ENCODE measurements at regions not wholly inside any gene's neighbourhood (a gene's known extent, or its start where the extent isn't known, plus 50 kb on each side); places are given as distances from the start of the nearest gene placed in this dataset.

DNA sequence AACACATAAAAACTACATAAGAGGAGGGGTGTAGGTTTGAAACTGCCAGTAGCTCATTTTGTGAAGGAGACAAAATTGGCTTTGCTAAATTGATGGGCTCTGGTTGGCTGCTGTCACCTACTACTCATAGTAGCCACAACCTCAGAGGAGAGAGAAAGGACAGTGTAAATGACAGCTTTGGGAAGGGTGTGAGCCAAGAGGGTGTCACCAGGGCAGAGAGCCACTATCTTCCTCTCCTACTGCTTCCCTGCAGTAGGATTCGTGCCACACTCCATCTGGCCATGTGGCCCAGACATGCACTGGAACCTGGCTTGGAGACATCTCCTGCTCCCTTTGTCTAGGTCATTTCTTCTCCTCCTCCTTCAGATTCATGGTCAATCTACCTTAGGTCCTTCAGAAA lies 455.9 kb downstream of the ENC1 start:
- no peak for DNase-seq (ENCODE audit: low read depth)
- no peak overlapping the region for H3K4me3 ChIP-seq (ENCODE audit: low read depth, low read length)

DNA sequence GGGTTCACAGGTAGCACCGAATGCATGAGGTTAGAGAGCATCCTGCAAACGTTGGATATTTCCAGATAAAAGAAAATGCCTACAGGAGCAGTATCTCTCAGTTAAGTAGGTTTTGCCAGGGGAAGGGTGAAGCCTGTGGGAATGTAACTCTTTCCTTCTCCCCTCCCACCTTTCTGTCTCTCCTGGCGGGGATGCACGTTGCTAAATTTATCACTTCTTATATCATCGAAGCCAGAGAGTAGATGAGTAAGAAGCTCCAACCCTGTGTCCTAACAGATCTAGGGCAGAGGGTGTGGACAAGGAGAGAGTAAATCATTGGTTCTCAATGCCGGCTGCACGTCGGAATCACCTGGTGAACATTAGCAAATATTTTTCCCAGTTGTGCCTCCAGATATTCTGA lies 457.5 kb downstream of the ENC1 start:
- DNase-seq (ENCODE audit: low read depth), result no peak
- TF ChIP-seq, protein P1, sequence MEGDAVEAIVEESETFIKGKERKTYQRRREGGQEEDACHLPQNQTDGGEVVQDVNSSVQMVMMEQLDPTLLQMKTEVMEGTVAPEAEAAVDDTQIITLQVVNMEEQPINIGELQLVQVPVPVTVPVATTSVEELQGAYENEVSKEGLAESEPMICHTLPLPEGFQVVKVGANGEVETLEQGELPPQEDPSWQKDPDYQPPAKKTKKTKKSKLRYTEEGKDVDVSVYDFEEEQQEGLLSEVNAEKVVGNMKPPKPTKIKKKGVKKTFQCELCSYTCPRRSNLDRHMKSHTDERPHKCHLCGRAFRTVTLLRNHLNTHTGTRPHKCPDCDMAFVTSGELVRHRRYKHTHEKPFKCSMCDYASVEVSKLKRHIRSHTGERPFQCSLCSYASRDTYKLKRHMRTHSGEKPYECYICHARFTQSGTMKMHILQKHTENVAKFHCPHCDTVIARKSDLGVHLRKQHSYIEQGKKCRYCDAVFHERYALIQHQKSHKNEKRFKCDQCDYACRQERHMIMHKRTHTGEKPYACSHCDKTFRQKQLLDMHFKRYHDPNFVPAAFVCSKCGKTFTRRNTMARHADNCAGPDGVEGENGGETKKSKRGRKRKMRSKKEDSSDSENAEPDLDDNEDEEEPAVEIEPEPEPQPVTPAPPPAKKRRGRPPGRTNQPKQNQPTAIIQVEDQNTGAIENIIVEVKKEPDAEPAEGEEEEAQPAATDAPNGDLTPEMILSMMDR (IDR thresholded peaks at IDR 0.05; ENCODE audit: insufficient read depth, low read depth, low read length, missing control alignments), result no peak

More for the DNA sequence above, 455.9 kb downstream of the ENC1 start:
- TF ChIP-seq, protein P1 (IDR thresholded peaks at IDR 0.05; ENCODE audit: insufficient read depth, low read depth, low read length, missing control alignments), result no peak

DNA sequence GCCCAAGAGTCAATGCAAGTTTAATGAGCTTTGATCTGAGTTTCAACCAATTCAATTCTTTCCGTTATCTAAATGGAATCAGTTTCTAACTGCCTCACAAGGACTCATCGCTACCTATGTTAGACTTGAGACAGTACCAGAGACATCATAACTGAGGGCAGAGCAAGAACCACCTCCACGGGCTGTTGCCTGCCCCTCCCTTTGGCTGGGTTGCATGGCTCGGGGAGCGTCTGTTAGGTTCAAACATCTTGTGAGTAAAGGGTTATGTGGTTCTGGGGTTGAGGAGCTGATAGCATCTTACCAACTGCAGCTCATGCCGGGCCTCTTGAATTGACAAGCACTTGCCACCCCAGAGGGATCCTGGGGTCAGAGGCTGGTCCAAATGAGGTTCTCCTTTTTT lies 457.9 kb downstream of the ENC1 start:
- TF ChIP-seq, protein P1 (IDR thresholded peaks at IDR 0.05; ENCODE audit: insufficient read depth, low read depth, low read length, missing control alignments), result no peak
- no peak for DNase-seq (ENCODE audit: low read depth)

More for the DNA sequence above, 457.5 kb downstream of the ENC1 start:
- no peak overlapping the region for H3K4me3 ChIP-seq (ENCODE audit: low read depth, low read length)

DNA sequence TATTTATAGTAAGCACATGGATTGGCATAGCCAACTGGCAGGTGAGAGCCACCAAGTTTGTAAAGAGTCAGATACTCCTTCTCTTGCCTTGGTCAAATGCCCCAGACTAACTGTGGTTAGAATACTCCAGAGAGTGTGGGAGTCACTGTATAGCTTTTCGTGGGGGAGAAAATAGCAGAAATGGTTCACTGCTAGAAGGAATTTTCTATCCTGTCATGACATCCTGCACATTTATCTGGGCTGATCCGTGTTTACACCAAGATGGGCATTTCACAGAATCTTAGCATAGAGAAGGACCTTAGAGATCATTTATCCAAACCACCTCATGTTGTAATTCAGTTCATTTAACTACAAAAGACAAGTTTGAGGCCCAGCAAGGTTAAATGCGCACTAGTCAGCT lies 460.8 kb downstream of the ENC1 start:
- DNase-seq (ENCODE audit: low read depth), result no peak
- no peak overlapping the region for H3K4me3 ChIP-seq (ENCODE audit: low read depth, low read length)
- TF ChIP-seq, protein P1 (IDR thresholded peaks at IDR 0.05; ENCODE audit: insufficient read depth, low read depth, low read length, missing control alignments), result no peak

More for the DNA sequence above, 457.9 kb downstream of the ENC1 start:
- H3K4me3 ChIP-seq (ENCODE audit: low read depth, low read length), result no peak overlapping the region

DNA sequence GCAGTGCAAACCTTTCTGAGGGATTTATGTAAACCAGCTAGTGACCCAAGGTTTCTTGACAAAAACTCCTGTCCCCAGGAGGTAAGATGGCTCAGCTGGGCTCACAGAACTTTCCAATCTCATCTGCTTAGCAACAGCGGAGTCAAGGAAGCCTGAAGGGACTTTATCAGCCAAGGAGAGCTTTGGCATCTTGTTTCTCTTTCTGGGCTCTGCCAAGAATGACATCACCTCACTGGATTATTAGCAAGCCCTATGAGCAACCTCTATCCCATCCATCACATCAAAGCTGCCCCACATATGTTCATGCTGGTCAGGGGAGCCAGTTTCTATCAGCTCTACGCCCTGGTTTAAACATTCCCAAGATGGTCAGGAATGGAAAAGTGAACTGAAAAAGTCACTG lies 461.3 kb downstream of the ENC1 start:
- H3K4me3 ChIP-seq (ENCODE audit: low read depth, low read length), result no peak overlapping the region
- DNase-seq (ENCODE audit: low read depth), result no peak
- TF ChIP-seq, protein P1 (IDR thresholded peaks at IDR 0.05; ENCODE audit: insufficient read depth, low read depth, low read length, missing control alignments), result no peak

DNA sequence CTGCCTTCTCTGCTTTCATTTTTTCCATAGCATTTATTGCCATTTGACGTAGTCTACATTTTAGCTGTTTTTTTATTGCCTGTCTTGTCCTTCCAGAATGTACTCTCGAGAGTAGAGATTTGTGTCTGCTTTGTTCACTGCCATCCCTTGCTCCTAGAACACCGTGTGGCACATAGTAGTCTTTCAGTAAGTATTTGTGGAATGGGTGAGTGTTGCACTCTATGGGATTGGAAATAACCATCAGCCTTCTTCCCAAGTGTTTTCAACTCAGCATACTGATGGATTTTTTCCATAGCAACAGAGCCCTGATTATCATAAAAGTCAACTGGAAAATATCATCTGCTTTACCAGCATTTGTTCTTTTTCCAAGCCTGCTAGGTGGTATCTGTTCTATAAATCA lies 462.6 kb downstream of the ENC1 start:
- DNase-seq (ENCODE audit: low read depth), result no peak
- H3K4me3 ChIP-seq (ENCODE audit: low read depth, low read length), result no peak overlapping the region
- TF ChIP-seq, protein P1 (IDR thresholded peaks at IDR 0.05; ENCODE audit: insufficient read depth, low read depth, low read length, missing control alignments), result no peak

DNA sequence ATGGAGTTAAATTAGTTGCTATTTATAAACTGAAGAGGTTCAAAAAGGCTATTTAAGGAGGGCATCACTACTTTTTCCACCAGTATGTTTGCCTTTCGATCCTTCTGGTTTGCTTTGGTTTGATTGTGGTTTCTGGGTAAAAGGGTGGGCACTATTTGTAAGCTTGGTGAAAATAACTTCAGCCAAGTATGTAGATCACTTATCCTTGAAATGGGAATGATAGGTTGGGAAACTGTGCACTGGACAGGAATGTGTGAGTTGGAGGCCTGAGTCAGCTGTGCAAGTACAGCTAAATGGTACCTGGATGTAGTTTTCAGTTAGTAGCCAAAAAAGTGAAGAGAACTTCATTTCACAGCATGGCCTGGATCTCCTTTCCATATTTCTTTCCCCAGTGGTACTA lies 466.2 kb downstream of the ENC1 start:
- H3K4me3 ChIP-seq (ENCODE audit: low read depth, low read length), result no peak overlapping the region
- TF ChIP-seq, protein P1 (IDR thresholded peaks at IDR 0.05; ENCODE audit: insufficient read depth, low read depth, low read length, missing control alignments), result no peak
- no peak for DNase-seq (ENCODE audit: low read depth)
